ENCODE measurements at regions not wholly inside any gene's neighbourhood (a gene's known extent, or its start where the extent isn't known, plus 50 kb on each side); places are given as distances from the start of the nearest gene placed in this dataset.

GRCh38 chr7:34236839-34237492 is 331.6 kb downstream of the BMPER start:
- TF ChIP-seq CTCF (conservative IDR thresholded peaks at IDR 0.05; ENCODE audit: low read depth, low read length) (no peak), EZH2 (IDR thresholded peaks at IDR 0.05; ENCODE audit: low read length, unreplicated experiment) (no peak)

Measured in PC-3 (cell line).